GM06990 (cell line): ENCODE measurements at regions not wholly inside any gene's neighbourhood (a gene's known extent, or its start where the extent isn't known, plus 50 kb on each side); places are given as distances from the start of the nearest gene placed in this dataset.

Source experiments
- DNase-seq: peaks from one replicate; pipeline ENCODE4 v3.0.0-alpha.2; 2011; ENCODE audit not compliant: insufficient read length; ENCODE audit errors: extremely low read depth
- H3K27me3 ChIP-seq: replicated peaks from 2 replicates; pipeline ENCODE4 v1.6.0; 2011; ENCODE audit warnings: low read length; ENCODE audit not compliant: control insufficient read depth, insufficient read depth
- H3K36me3 ChIP-seq: 2 replicates; pipeline ENCODE4 v1.5.1; 2011; ENCODE audit warnings: low read length; ENCODE audit not compliant: control insufficient read depth, insufficient read depth
- H3K4me3 ChIP-seq: replicated peaks from 2 replicates; pipeline ENCODE4 v1.5.1; 2011; ENCODE audit warnings: low read depth, mild to moderate bottlenecking, control low read depth, low read length
- CTCF ChIP-seq: IDR thresholded peaks from 2 replicates; pipeline ENCODE4 v1.5.1; 2011; ENCODE audit warnings: low read length, control low read depth, mild to moderate bottlenecking, inconsistent platforms; ENCODE audit not compliant: insufficient read depth, poor library complexity, severe bottlenecking

GRCh38 chr12:113713156-113713555 lies 241.5 kb upstream of the LHX5 start:
- DNase-seq, result no peak
- peaks cover 2% of the 10 kb centered on the region; the same call in 1 of the 2 replicates for H3K27me3 ChIP-seq
- TF ChIP-seq CTCF, result no peak
- no peaks in the 10 kb centered on the region for H3K36me3 ChIP-seq
- no peak overlapping the region for H3K4me3 ChIP-seq

- Histone ChIP-seq H3K36me3 (no peaks in the 10 kb centered on the region), H3K27me3 (peaks cover 2% of the 10 kb centered on the region; the same call in 1 of the 2 replicates), H3K4me3 (no peak overlapping the region)
- no peak for DNase-seq
- no peak for TF ChIP-seq CTCF
Observed at GRCh38 chr12:113712481-113712880, 240.8 kb upstream of the LHX5 start.

- peaks cover 2% of the 10 kb centered on the region; the same call in 1 of the 2 replicates for H3K27me3 ChIP-seq
- no peaks in the 10 kb centered on the region for H3K36me3 ChIP-seq
- no peak for TF ChIP-seq CTCF
- no peak overlapping the region for H3K4me3 ChIP-seq
- no peak for DNase-seq
Observed at GRCh38 chr12:113710216-113710615, 238.5 kb upstream of the LHX5 start.

GRCh38 chr12:113709456-113709855 lies 237.8 kb upstream of the LHX5 start:
- TF ChIP-seq CTCF, result no peak
- no peak for DNase-seq
- Histone ChIP-seq H3K27me3 (peaks cover 2% of the 10 kb centered on the region; the same call in 1 of the 2 replicates), H3K36me3 (no peaks in the 10 kb centered on the region), H3K4me3 (no peak overlapping the region)

- Histone ChIP-seq H3K4me3 (no peak overlapping the region), H3K36me3 (no peaks in the 10 kb centered on the region), H3K27me3 (no peaks in the 10 kb centered on the region)
- no peak for TF ChIP-seq CTCF
- DNase-seq, result no peak
Observed at GRCh38 chr12:113702836-113703235, 231.2 kb upstream of the LHX5 start.

- Histone ChIP-seq H3K4me3 (no peak overlapping the region), H3K27me3 (no peaks in the 10 kb centered on the region; the same call in 1 of the 2 replicates), H3K36me3 (no peaks in the 10 kb centered on the region)
- no peak for TF ChIP-seq CTCF
- DNase-seq, result no peak
Observed at GRCh38 chr12:113702276-113702675, 230.6 kb upstream of the LHX5 start.
